IPS-18a (cell line): ENCODE measurements at regions not wholly inside any gene's neighbourhood (a gene's known extent, or its start where the extent isn't known, plus 50 kb on each side); places are given as distances from the start of the nearest gene placed in this dataset.

ENCODE experiments used
- H3K27ac ChIP-seq: one replicate; pipeline ENCODE4 v1.5.1; 2013; ENCODE audit warnings: low read length
- H3K27me3 ChIP-seq: one replicate; pipeline ENCODE4 v1.6.1; 2013; ENCODE audit warnings: mild to moderate bottlenecking, low read length; ENCODE audit not compliant: control insufficient read depth, insufficient read depth
- H3K36me3 ChIP-seq: one replicate; pipeline ENCODE4 v1.6.1; 2013; ENCODE audit warnings: low read depth, low read length; ENCODE audit not compliant: control insufficient read depth
- H3K4me1 ChIP-seq: one replicate; pipeline ENCODE4 v1.6.1; 2013; ENCODE audit warnings: low read depth, low read length; ENCODE audit not compliant: control insufficient read depth
- H3K4me3 ChIP-seq: one replicate; pipeline ENCODE4 v1.5.1; 2013; ENCODE audit warnings: low read length
- H3K9ac ChIP-seq: one replicate; pipeline ENCODE4 v1.6.1; 2013; ENCODE audit warnings: mild to moderate bottlenecking, low read length, moderate library complexity
- H3K9me3 ChIP-seq: one replicate; pipeline ENCODE4 v1.6.1; 2013; ENCODE audit warnings: low read depth, low read length; ENCODE audit not compliant: control insufficient read depth

GRCh38 chr21:25503981-25504380 is 103.3 kb downstream of the MRPL39 start:
- Histone ChIP-seq H3K9me3 (no peaks in the 10 kb centered on the region), H3K9ac (no peak overlapping the region), H3K4me3 (no peak overlapping the region), H3K27ac (no peak overlapping the region), H3K27me3 (no peaks in the 10 kb centered on the region), H3K36me3 (no peaks in the 10 kb centered on the region), H3K4me1 (no peaks in the 10 kb centered on the region)

- Histone ChIP-seq H3K36me3 (no peaks in the 10 kb centered on the region), H3K4me3 (no peak overlapping the region), H3K9me3 (no peaks in the 10 kb centered on the region), H3K9ac (no peak overlapping the region), H3K27me3 (no peaks in the 10 kb centered on the region), H3K27ac (no peak overlapping the region), H3K4me1 (no peaks in the 10 kb centered on the region)
Observed at GRCh38 chr21:25501996-25502665, 105.2 kb downstream of the MRPL39 start.

GRCh38 chr21:25501462-25501861 is 105.8 kb downstream of the MRPL39 start:
- no peaks in the 10 kb centered on the region for H3K9me3 ChIP-seq
- H3K36me3 ChIP-seq, result no peaks in the 10 kb centered on the region
- no peaks in the 10 kb centered on the region for H3K4me1 ChIP-seq
- no peaks in the 10 kb centered on the region for H3K27me3 ChIP-seq
- H3K27ac ChIP-seq, result no peak overlapping the region
- H3K4me3 ChIP-seq, result no peak overlapping the region
- H3K9ac ChIP-seq, result no peak overlapping the region

GRCh38 chr21:25500598-25500997 is 106.7 kb downstream of the MRPL39 start:
- no peak overlapping the region for H3K4me3 ChIP-seq
- no peak overlapping the region for H3K27ac ChIP-seq
- H3K9ac ChIP-seq, result no peak overlapping the region
- H3K4me1 ChIP-seq, result no peaks in the 10 kb centered on the region
- no peaks in the 10 kb centered on the region for H3K9me3 ChIP-seq
- H3K27me3 ChIP-seq, result no peaks in the 10 kb centered on the region
- no peaks in the 10 kb centered on the region for H3K36me3 ChIP-seq

GRCh38 chr21:25496825-25497482 is 110.3 kb downstream of the MRPL39 start:
- Histone ChIP-seq H3K4me1 (no peaks in the 10 kb centered on the region), H3K36me3 (no peaks in the 10 kb centered on the region), H3K9ac (no peak overlapping the region), H3K9me3 (no peaks in the 10 kb centered on the region), H3K27me3 (no peaks in the 10 kb centered on the region), H3K27ac (no peak overlapping the region), H3K4me3 (no peak overlapping the region)

DNA sequence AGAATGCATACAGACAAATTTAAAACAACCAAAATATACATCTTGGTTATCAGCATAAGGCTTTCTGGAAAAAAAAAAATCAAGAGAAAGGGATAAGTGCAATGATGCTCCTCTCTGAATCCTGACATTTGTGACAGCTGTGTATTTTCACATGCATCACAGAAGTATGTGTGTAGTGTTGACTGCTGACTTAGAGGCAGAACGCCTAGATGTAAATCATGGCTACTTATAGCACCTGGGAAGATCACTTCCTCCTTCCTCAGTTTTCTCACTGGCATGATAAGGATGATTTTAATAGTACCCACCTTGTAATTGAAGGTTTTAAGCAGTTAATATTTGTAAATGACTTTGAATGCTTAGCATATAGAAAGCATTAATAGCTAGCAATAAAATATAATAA is 112.5 kb downstream of the MRPL39 start:
- no peaks in the 10 kb centered on the region for H3K9me3 ChIP-seq
- no peaks in the 10 kb centered on the region for H3K4me1 ChIP-seq
- no peaks in the 10 kb centered on the region for H3K36me3 ChIP-seq
- no peak overlapping the region for H3K4me3 ChIP-seq
- H3K27ac ChIP-seq, result no peak overlapping the region
- no peak overlapping the region for H3K9ac ChIP-seq
- H3K27me3 ChIP-seq, result no peaks in the 10 kb centered on the region

DNA sequence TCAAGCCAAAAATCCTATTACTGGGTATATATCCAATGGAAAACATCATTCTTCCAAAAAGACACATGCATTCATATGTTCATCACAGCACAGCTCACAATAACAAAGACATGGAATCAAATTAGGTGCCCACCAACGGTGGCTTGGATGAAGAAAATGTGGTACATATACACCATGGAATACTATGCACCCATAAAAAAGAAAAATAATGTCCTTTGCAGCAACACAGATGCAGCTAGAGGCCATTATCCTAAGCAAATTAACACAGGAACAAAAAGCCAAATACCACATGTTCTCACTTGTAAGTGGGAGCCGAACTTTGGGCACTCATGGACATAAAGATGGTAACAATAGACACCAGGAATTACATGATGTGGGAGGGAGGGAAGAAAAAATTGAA is 113.6 kb downstream of the MRPL39 start:
- no peaks in the 10 kb centered on the region for H3K4me1 ChIP-seq
- H3K27me3 ChIP-seq, result no peaks in the 10 kb centered on the region
- no peak overlapping the region for H3K4me3 ChIP-seq
- no peak overlapping the region for H3K9ac ChIP-seq
- no peaks in the 10 kb centered on the region for H3K36me3 ChIP-seq
- no peak overlapping the region for H3K27ac ChIP-seq
- H3K9me3 ChIP-seq, result no peaks in the 10 kb centered on the region

DNA sequence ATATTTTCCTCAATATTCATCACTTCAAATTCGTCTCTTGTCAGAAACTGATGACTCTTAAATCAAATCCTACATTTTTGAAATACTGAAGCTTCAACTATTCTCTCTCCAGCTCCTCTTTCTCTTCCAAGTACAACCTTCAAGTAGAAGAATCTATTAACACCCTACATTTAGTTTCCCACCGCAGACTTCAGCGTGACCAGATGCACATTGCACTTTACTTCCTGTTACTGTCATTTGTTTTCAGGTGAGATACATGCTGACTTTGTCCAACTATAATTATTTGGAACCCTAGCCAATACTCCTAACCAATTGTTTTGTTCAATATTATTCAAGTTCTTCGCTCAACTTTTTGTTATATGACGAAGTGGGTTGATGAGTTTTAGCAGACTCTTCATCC is 116.0 kb downstream of the MRPL39 start:
- H3K4me3 ChIP-seq, result no peak overlapping the region
- H3K4me1 ChIP-seq, result no peaks in the 10 kb centered on the region
- no peaks in the 10 kb centered on the region for H3K27me3 ChIP-seq
- no peaks in the 10 kb centered on the region for H3K9me3 ChIP-seq
- no peak overlapping the region for H3K9ac ChIP-seq
- H3K36me3 ChIP-seq, result no peaks in the 10 kb centered on the region
- no peak overlapping the region for H3K27ac ChIP-seq

DNA sequence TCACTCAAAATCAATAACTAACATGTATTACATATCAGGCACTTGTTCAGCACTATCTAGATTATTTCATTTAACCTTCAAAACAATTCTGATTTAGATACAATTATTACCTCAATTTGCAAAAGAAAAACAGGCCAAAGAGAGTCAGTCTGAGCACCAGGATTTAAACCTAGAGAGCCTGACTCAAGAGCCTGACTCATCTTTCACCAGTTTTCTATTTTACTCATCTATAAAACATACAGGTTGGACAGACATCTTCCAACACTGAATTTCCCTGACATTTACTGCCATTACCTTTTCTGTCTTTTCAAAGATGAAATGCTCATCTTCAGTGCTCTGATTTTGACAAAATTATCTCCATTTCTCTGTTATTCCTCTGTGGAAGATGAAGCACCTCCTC is 116.5 kb downstream of the MRPL39 start:
- Histone ChIP-seq H3K27ac (no peak overlapping the region), H3K4me1 (no peaks in the 10 kb centered on the region), H3K36me3 (no peaks in the 10 kb centered on the region), H3K27me3 (no peaks in the 10 kb centered on the region), H3K9me3 (no peaks in the 10 kb centered on the region), H3K4me3 (no peak overlapping the region), H3K9ac (no peak overlapping the region)

- H3K9ac ChIP-seq, result no peak overlapping the region
- no peaks in the 10 kb centered on the region for H3K27me3 ChIP-seq
- H3K4me3 ChIP-seq, result no peak overlapping the region
- no peaks in the 10 kb centered on the region for H3K9me3 ChIP-seq
- H3K4me1 ChIP-seq, result no peaks in the 10 kb centered on the region
- H3K27ac ChIP-seq, result no peak overlapping the region
- H3K36me3 ChIP-seq, result no peaks in the 10 kb centered on the region
Observed at GRCh38 chr21:25489673-25490072, 117.6 kb downstream of the MRPL39 start.

DNA sequence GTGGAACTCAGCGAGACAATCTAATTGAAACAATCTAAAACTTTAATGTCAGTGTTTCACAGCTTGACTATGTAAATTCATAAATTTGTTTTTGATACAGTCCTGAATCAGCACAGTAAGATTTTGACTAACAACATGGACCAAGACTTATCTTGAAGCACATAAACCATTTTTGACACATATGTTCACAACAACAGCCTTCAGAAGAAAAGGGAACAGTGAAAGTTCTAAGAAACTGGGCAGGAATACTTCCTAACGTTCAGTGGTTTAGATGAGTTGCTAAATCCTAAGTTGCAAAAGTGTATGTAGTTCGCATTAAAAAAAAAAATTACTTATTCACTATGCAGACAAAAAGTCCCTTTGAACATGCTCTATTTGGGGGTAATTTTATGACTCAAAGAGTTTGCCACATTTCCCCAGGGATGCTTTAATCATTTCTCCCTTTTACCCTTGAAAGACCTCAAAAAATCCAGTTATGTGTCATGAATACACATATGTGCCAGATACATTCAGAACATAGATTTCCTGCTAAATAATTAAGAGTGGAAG is 120.2 kb downstream of the MRPL39 start:
- no peaks in the 10 kb centered on the region for H3K4me1 ChIP-seq
- no peak overlapping the region for H3K9ac ChIP-seq
- H3K4me3 ChIP-seq, result no peak overlapping the region
- no peak overlapping the region for H3K27ac ChIP-seq
- no peaks in the 10 kb centered on the region for H3K36me3 ChIP-seq
- peaks cover under 1% of the 10 kb centered on the region for H3K9me3 ChIP-seq
- H3K27me3 ChIP-seq, result no peaks in the 10 kb centered on the region

DNA sequence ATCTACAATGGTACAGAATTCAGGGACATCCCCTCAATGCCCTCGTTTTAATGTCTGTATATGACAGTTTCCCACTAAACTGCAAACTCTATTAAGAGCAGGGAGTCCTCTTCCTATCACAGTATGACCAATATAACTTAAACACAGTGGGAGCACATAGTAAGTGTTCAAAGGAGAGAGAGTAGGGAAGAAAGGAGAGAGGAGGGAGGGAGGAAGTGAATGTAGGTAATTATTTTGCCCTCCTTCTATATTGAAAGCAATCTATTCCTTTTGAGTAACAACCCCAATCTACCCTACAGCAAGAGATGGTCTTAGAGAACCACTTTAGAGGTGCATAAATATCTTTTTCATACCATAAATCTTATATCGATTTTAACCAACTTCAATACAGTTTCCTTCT is 121.4 kb downstream of the MRPL39 start:
- Histone ChIP-seq H3K9ac (no peak overlapping the region), H3K9me3 (peaks cover 4% of the 10 kb centered on the region), H3K27me3 (no peaks in the 10 kb centered on the region), H3K4me1 (no peaks in the 10 kb centered on the region), H3K4me3 (no peak overlapping the region), H3K27ac (no peak overlapping the region), H3K36me3 (no peaks in the 10 kb centered on the region)
